ENCODE measurements at regions not wholly inside any gene's neighbourhood (a gene's known extent, or its start where the extent isn't known, plus 50 kb on each side); places are given as distances from the start of the nearest gene placed in this dataset.

GRCh38 chr3:178915365-178915764 is 156.2 kb downstream of the ZMAT3 start:
- Histone ChIP-seq H3K27me3 (ENCODE audit: control insufficient read depth in 4 of 4, insufficient read depth in 4 of 4, low read length in 3 of 4) (no peaks in the 10 kb centered on the region), H3K4me3 (ENCODE audit: low read depth in 1 of 3, low read length in 3 of 3) (no peak overlapping the region), H3K27ac (ENCODE audit: low read depth in 1 of 2, low read length in 2 of 2) (no peak overlapping the region), H3K36me3 (ENCODE audit: control insufficient read depth in 4 of 4, insufficient read depth in 3 of 4, low read depth in 1 of 4, low read length in 3 of 4) (no peaks in the 10 kb centered on the region), H3K9me3 (ENCODE audit: control insufficient read depth in 4 of 4, low read length in 3 of 4) (peaks cover 0 to 5% (median 3%) of the 10 kb centered on the region in 4 donors), H3K4me1 (ENCODE audit: control insufficient read depth in 4 of 4, insufficient read depth in 4 of 4, low read length in 3 of 4) (no peaks in the 10 kb centered on the region), H3K9ac (ENCODE audit: low read depth in 1 of 2, low read length in 2 of 2) (no peak overlapping the region)
- WGBS: 88% methylated on average over 2 of the region's 2 CpGs
- no peak for DNase-seq (ENCODE audit: low spot score)
- TF ChIP-seq MAX (IDR thresholded peaks at IDR 0.05) (no peak), GABPA (IDR thresholded peaks at IDR 0.05 in 1 of 2, conservative IDR thresholded peaks at IDR 0.05 in 1 of 2) (no peak), RAD21 (IDR thresholded peaks at IDR 0.05) (no peak), JUND (IDR thresholded peaks at IDR 0.05) (no peak), TAF1 (conservative IDR thresholded peaks at IDR 0.05) (no peak)
- TF ChIP-seq, protein P1, sequence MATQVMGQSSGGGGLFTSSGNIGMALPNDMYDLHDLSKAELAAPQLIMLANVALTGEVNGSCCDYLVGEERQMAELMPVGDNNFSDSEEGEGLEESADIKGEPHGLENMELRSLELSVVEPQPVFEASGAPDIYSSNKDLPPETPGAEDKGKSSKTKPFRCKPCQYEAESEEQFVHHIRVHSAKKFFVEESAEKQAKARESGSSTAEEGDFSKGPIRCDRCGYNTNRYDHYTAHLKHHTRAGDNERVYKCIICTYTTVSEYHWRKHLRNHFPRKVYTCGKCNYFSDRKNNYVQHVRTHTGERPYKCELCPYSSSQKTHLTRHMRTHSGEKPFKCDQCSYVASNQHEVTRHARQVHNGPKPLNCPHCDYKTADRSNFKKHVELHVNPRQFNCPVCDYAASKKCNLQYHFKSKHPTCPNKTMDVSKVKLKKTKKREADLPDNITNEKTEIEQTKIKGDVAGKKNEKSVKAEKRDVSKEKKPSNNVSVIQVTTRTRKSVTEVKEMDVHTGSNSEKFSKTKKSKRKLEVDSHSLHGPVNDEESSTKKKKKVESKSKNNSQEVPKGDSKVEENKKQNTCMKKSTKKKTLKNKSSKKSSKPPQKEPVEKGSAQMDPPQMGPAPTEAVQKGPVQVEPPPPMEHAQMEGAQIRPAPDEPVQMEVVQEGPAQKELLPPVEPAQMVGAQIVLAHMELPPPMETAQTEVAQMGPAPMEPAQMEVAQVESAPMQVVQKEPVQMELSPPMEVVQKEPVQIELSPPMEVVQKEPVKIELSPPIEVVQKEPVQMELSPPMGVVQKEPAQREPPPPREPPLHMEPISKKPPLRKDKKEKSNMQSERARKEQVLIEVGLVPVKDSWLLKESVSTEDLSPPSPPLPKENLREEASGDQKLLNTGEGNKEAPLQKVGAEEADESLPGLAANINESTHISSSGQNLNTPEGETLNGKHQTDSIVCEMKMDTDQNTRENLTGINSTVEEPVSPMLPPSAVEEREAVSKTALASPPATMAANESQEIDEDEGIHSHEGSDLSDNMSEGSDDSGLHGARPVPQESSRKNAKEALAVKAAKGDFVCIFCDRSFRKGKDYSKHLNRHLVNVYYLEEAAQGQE (IDR thresholded peaks at IDR 0.05): no peak

DNA sequence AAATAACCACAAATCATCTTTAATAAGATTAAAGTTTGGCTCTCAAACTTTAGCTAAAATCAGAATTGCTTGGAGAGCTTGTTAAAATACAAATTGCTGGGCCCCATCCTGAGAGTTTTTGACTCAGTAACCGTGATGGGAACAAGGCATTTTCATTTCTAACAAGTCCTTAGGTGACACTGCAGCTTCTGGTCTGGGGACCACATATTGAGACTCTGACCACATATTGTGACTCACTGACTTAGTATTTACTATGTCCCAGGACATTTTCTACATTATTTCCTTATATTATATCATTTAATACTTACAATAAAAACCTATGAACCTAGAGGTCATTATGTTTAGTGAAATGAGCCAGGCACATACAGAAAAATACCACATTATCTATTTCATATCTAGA is 164.5 kb downstream of the ZMAT3 start:
- 74% methylated on average over 1 of the region's 1 CpG for WGBS
- Histone ChIP-seq H3K4me1 (ENCODE audit: control insufficient read depth in 4 of 4, insufficient read depth in 4 of 4, low read length in 3 of 4) (no peaks in the 10 kb centered on the region), H3K9ac (ENCODE audit: low read depth in 1 of 2, low read length in 2 of 2) (no peak overlapping the region), H3K36me3 (ENCODE audit: control insufficient read depth in 4 of 4, insufficient read depth in 3 of 4, low read depth in 1 of 4, low read length in 3 of 4) (no peaks in the 10 kb centered on the region), H3K27ac (ENCODE audit: low read depth in 1 of 2, low read length in 2 of 2) (no peak overlapping the region), H3K27me3 (ENCODE audit: control insufficient read depth in 4 of 4, insufficient read depth in 4 of 4, low read length in 3 of 4) (no peaks in the 10 kb centered on the region), H3K4me3 (ENCODE audit: low read depth in 1 of 3, low read length in 3 of 3) (no peak overlapping the region), H3K9me3 (ENCODE audit: control insufficient read depth in 4 of 4, low read length in 3 of 4) (no peaks in the 10 kb centered on the region)
- DNase-seq (ENCODE audit: low spot score): no peak
- TF ChIP-seq NR2F2 (IDR thresholded peaks at IDR 0.05) (no peak), MAX (IDR thresholded peaks at IDR 0.05) (no peak), YY1 (IDR thresholded peaks at IDR 0.05) (no peak), JUND (IDR thresholded peaks at IDR 0.05) (no peak), HNF4A (conservative IDR thresholded peaks at IDR 0.05) (no peak), EGR1 (IDR thresholded peaks at IDR 0.05; ENCODE audit: low read depth in 2 of 2) (no peak), RXRA (IDR thresholded peaks at IDR 0.05) (no peak), SP1 (IDR thresholded peaks at IDR 0.05) (no peak), RAD21 (IDR thresholded peaks at IDR 0.05) (no peak), GABPA (IDR thresholded peaks at IDR 0.05 in 1 of 2, conservative IDR thresholded peaks at IDR 0.05 in 1 of 2) (no peak), HNF4G (IDR thresholded peaks at IDR 0.05) (no peak), TAF1 (conservative IDR thresholded peaks at IDR 0.05) (no peak), ZBTB33 (IDR thresholded peaks at IDR 0.05) (no peak)
- TF ChIP-seq, protein P2, sequence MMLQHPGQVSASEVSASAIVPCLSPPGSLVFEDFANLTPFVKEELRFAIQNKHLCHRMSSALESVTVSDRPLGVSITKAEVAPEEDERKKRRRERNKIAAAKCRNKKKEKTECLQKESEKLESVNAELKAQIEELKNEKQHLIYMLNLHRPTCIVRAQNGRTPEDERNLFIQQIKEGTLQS (IDR thresholded peaks at IDR 0.05): no peak
- TF ChIP-seq, protein P3, sequence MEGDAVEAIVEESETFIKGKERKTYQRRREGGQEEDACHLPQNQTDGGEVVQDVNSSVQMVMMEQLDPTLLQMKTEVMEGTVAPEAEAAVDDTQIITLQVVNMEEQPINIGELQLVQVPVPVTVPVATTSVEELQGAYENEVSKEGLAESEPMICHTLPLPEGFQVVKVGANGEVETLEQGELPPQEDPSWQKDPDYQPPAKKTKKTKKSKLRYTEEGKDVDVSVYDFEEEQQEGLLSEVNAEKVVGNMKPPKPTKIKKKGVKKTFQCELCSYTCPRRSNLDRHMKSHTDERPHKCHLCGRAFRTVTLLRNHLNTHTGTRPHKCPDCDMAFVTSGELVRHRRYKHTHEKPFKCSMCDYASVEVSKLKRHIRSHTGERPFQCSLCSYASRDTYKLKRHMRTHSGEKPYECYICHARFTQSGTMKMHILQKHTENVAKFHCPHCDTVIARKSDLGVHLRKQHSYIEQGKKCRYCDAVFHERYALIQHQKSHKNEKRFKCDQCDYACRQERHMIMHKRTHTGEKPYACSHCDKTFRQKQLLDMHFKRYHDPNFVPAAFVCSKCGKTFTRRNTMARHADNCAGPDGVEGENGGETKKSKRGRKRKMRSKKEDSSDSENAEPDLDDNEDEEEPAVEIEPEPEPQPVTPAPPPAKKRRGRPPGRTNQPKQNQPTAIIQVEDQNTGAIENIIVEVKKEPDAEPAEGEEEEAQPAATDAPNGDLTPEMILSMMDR (IDR thresholded peaks at IDR 0.05; ENCODE audit: low read depth, low read length, missing input control): no peak
- TF ChIP-seq, protein P1 (IDR thresholded peaks at IDR 0.05): no peak

Data from liver (tissue), 8 donors.